Testis (tissue), 2 donors: ENCODE measurements at regions not wholly inside any gene's neighbourhood (a gene's known extent, or its start where the extent isn't known, plus 50 kb on each side); places are given as distances from the start of the nearest gene placed in this dataset.

ENCODE experiments used
- DNase-seq: peaks from one replicate; pipeline ENCODE4 v3.0.0-alpha.2; 2019
- H3K27ac ChIP-seq, 2 donors: fragments of 200-600 bp; sonication (generic); one replicate each; pipeline ENCODE4 v1.5.1; 2019
- H3K27me3 ChIP-seq: fragments of 200-600 bp; sonication (generic); one replicate; pipeline ENCODE4 v1.5.1; 2019
- H3K36me3 ChIP-seq: fragments of 200-600 bp; sonication (generic); one replicate; pipeline ENCODE4 v1.5.1; 2017; ENCODE audit warnings: low read depth; ENCODE audit errors: missing control alignments
- H3K4me1 ChIP-seq: fragments of 200-600 bp; sonication (generic); one replicate; pipeline ENCODE4 v1.5.1; 2019
- H3K4me3 ChIP-seq, 2 donors: fragments of 200-600 bp; sonication (generic); one replicate each; pipeline ENCODE4 v1.5.1; 2017 to 2019
- H3K9me3 ChIP-seq: fragments of 200-600 bp; sonication (generic); one replicate; pipeline ENCODE4 v1.5.1; 2017
- POLR2A ChIP-seq: fragments of 450-650 bp; IDR thresholded peaks from one replicate; pipeline ENCODE4 v1.6.1; 2017; ENCODE audit warnings: antibody characterized with exemption, mild to moderate bottlenecking, moderate library complexity
- WGBS, 2 donors: methylation state at CpG; one replicate each; pipeline ENCODE4 v1.1.5; 2018; 5-methylcytosine and 5-hydroxymethylcytosine counted together
- intact Hi-C: fragments of 100-400 bp; cut with DNase I; formaldehyde crosslinking; loops from one replicate; pipeline ENCODE4 v1.15.1; 2023; ENCODE audit warnings: low total_unique reads
- TF ChIP-seq, protein P1 (sequence below), 3 experiments: fragments of 450-650 bp in 2 of 3; fragments of 200-600 bp in 1 of 3; sonication (generic) in 1 of 3; IDR thresholded peaks; one replicate each; pipeline ENCODE4 v1.5.1; 2016 to 2019; ENCODE audit warnings: antibody characterized with exemption in 3 of 3, mild to moderate bottlenecking in 2 of 3, moderate library complexity in 1 of 3

DNA sequence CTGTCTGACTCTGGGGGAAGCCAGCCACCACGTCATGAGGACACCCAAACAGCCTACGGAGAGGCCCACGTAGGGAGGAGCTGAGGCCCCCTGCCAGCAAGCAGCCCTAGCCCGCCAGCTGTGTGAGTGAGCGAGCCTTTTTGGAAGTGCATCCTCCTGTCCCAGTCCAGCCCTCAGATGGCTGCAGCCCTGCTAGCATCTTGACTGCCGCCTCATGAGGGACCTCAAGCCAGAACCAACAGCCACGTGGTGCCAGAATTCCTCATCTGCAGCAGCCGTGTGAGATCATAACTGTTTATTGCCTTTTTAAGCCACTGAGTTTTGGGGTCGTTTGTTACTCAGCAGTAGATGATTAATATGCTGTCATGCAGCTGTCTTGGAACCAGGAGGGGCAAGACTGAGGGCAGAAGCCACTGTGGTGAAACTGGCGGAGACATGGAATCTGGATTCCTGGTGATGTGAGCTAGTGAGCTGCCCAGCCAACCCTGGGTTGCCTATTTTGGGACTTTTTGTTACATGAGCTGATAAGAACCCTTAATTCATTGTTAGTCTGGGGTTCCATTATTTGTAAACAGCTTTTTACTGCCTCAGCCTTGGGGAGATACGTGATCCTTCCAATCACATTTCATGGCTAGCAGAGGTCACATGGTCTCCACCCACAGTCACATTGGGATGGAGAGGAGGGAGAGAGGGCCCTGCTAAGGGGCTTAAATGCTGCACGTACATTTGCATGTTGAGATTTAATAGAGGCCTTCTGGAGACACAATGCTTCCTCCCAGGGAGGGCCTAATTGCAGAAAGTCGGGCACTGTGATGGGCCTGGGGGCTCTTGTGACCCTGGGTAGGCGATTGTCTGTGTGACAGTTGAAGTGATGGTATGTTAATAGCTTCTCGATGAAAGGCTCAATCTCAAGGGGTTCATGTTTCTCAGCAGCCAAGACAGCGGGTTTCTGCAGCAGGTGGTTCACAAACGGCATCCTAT, 73.8 kb downstream of the RPLP1 start:
- WGBS, 2 donors, result 63% methylated on average over 17 of the region's 17 CpGs
- DNase-seq, result no peak
- H3K27ac ChIP-seq, result no peak overlapping the region
- H3K36me3 ChIP-seq, result no peaks in the 10 kb centered on the region
- H3K9me3 ChIP-seq, result no peaks in the 10 kb centered on the region
- H3K4me3 ChIP-seq, result peak overlapping the region; percentile 29 to 46
- TF ChIP-seq POLR2A, result no peak
- TF ChIP-seq, protein P1, sequence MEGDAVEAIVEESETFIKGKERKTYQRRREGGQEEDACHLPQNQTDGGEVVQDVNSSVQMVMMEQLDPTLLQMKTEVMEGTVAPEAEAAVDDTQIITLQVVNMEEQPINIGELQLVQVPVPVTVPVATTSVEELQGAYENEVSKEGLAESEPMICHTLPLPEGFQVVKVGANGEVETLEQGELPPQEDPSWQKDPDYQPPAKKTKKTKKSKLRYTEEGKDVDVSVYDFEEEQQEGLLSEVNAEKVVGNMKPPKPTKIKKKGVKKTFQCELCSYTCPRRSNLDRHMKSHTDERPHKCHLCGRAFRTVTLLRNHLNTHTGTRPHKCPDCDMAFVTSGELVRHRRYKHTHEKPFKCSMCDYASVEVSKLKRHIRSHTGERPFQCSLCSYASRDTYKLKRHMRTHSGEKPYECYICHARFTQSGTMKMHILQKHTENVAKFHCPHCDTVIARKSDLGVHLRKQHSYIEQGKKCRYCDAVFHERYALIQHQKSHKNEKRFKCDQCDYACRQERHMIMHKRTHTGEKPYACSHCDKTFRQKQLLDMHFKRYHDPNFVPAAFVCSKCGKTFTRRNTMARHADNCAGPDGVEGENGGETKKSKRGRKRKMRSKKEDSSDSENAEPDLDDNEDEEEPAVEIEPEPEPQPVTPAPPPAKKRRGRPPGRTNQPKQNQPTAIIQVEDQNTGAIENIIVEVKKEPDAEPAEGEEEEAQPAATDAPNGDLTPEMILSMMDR (IDR thresholded peaks at IDR 0.05), result no peak
- no peaks in the 10 kb centered on the region for H3K27me3 ChIP-seq
- intact Hi-C loops, result no loop called here
- no peaks in the 10 kb centered on the region for H3K4me1 ChIP-seq

DNA sequence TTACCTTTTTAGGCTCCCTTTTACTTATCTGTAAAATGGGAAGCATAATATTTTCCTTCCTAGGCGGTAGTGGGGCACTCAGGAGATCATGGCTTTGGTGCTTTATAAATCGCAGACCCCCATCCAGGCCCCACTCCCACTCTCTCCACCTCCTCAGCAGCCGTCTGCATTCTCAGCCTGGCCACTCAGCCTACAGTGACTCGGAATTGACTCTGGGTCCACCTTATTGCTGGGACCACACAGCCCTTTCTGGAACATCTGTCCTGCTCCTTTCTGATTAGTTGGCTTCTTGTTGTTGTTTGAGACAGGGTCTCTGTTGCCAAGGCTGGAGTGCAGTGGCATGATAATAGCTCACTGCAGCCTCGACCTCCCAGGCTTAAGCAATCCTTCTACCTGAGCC, 76.5 kb downstream of the RPLP1 start:
- TF ChIP-seq POLR2A, result no peak
- TF ChIP-seq, protein P1 (IDR thresholded peaks at IDR 0.05), result no peak
- H3K27ac ChIP-seq, result no peak overlapping the region
- 88 to 94% methylated on average over 5 of the region's 5 CpGs for WGBS, 2 donors
- intact Hi-C loops, result no loop called here
- no peak for DNase-seq
- no peaks in the 10 kb centered on the region for H3K36me3 ChIP-seq
- H3K9me3 ChIP-seq, result no peaks in the 10 kb centered on the region
- H3K27me3 ChIP-seq, result no peaks in the 10 kb centered on the region
- no peak overlapping the region for H3K4me3 ChIP-seq
- H3K4me1 ChIP-seq, result no peaks in the 10 kb centered on the region

DNA sequence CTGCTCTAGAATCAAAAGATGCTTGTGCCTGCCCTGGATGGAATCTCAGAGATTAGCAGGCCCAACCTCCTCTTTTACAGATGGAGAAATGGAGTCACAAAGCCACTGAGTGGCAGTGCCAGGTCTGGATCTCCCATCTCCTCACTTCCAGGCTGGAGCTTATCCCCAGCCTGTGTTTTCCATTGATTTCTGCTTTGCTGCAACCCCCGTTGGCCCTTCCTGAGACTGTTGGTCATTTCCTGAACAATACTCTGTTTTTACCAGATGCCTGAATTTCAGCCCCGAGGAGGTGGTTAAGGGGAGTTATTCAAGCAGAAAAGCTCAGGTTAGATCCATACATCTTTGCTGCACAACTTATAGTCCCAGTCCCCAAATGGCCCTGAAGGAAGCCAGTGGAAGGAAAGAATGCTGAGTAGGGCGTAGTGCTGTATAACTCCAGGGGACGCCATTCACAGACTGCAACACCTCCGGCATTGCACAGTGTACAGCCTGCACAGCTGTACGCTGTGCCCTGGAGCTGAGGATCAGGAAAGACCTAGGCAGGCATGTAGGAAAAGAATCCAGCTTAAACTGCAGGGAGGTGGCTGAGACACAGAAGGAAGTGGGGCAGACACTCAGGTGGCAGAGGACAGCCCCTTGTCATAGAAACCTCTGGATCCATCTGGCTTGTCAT, 77.5 kb downstream of the RPLP1 start:
- Histone ChIP-seq H3K27me3 (no peaks in the 10 kb centered on the region), H3K4me1 (no peaks in the 10 kb centered on the region), H3K27ac (no peak overlapping the region), H3K9me3 (no peaks in the 10 kb centered on the region), H3K36me3 (no peaks in the 10 kb centered on the region), H3K4me3 (no peak overlapping the region)
- WGBS, 2 donors, result 72 to 73% methylated on average over 6 of the region's 6 CpGs
- DNase-seq, result no peak
- TF ChIP-seq, protein P1 (IDR thresholded peaks at IDR 0.05), result no peak
- TF ChIP-seq POLR2A, result no peak
- intact Hi-C loops, result no loop called here

DNA sequence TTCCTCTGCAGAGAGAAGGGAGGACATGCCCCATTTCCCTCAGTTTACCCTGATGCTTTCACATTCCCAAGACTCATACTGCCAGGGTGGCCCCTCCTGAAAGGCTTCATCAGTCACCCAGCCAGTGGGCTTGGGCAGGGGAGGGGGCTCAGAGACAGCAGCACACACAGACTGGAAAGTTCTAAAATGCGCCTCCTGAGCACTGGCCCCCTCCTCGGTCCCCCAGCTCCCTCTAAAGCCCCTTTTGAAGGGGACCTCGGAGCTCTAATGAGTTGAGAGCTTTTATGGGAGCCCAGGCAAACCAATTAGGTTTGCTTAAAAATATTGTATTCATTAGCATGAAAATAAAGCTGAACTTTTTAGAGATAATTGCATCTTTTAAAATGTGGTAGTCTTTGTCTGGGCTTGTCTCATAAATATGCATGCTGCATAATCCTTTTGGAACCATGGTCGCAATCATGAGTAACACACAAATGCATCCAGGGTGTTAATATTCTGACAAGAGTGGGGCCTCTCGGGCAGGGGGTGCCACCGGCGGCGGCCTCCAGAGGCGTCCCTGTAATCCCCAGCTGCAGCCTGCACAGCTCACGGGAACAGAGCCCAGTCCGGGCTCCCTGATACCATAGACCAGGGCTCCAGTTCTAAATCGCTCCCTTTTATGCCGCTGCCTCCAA, 78.5 kb downstream of the RPLP1 start:
- H3K4me1 ChIP-seq, result no peaks in the 10 kb centered on the region
- H3K36me3 ChIP-seq, result no peaks in the 10 kb centered on the region
- H3K27ac ChIP-seq, result no peak overlapping the region
- intact Hi-C loops, result no loop called here
- H3K4me3 ChIP-seq, result no peak overlapping the region
- WGBS, 2 donors, result 71 to 85% methylated on average over 13 of the region's 13 CpGs
- H3K27me3 ChIP-seq, result no peaks in the 10 kb centered on the region
- no peaks in the 10 kb centered on the region for H3K9me3 ChIP-seq
- no peak for TF ChIP-seq POLR2A
- TF ChIP-seq, protein P1 (IDR thresholded peaks at IDR 0.05), result no peak
- DNase-seq, result no peak
